ENCODE measurements at regions not wholly inside any gene's neighbourhood (a gene's known extent, or its start where the extent isn't known, plus 50 kb on each side); places are given as distances from the start of the nearest gene placed in this dataset.
A peak's percentile ranks its signal among the peaks of the same experiment; 100 is the strongest.

DNA sequence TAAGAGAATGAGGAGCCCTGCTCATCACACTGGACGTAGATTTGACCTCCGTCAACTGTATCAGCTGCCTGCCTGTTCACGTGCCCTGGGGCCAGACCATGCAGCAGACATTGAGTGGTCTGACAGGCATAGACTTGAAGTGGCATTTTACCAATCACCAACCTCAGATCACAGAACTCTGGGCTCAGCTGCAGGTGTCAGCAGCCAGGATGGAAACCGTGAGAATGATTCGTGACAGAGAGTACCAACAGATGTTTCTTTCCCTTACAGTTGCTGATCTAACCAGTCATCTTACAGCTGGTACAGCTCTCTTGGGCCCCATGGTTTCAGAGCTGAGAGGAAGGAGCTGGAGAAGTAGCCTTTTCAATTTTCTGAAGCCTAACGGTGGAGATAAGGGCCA is 148.9 kb downstream of the EN1 start:
- H3K9me3 ChIP-seq (ENCODE audit: control insufficient read depth, low read length) = no peaks in the 10 kb centered on the region
- no peak overlapping the region for H3K4me3 ChIP-seq (ENCODE audit: insufficient read depth in 1 of 2, low read depth in 1 of 2, low read length in 2 of 2)
- H3K18ac ChIP-seq (ENCODE audit: low read depth in 1 of 2, low read length in 2 of 2) = no peak overlapping the region
- no peak overlapping the region for H3K4me2 ChIP-seq (ENCODE audit: low read length, poor library complexity, severe bottlenecking)
- H2AFZ ChIP-seq (ENCODE audit: low read depth, low read length) = no peak overlapping the region
- no peak overlapping the region for H3K27ac ChIP-seq (ENCODE audit: low read length, poor library complexity, severe bottlenecking)
- no peak overlapping the region for H2BK12ac ChIP-seq (ENCODE audit: low read length in 2 of 2)
- 69% methylated on average over 5 of the region's 6 CpGs for WGBS
- H3K36me3 ChIP-seq (ENCODE audit: control insufficient read depth in 1 of 2, insufficient read depth in 2 of 2, low read depth in 1 of 2, low read length in 2 of 2) = no peaks in the 10 kb centered on the region
- no peak overlapping the region for H3K23ac ChIP-seq (ENCODE audit: low read length in 2 of 2)
- no peak overlapping the region for H2BK5ac ChIP-seq (ENCODE audit: low read depth, low read length, poor library complexity, severe bottlenecking)
- H4K8ac ChIP-seq (ENCODE audit: low read length) = no peak overlapping the region
- no peak overlapping the region for H3K4ac ChIP-seq (ENCODE audit: low read depth in 1 of 2, low read length in 2 of 2)
- DNase-seq = no peak
- H3K14ac ChIP-seq (ENCODE audit: low read length in 2 of 2) = no peak overlapping the region
- H2BK120ac ChIP-seq (ENCODE audit: low read depth, low read length) = no peak overlapping the region
- no peaks in the 10 kb centered on the region for H3K79me1 ChIP-seq (replicated peaks; ENCODE audit: low read length, poor library complexity, severe bottlenecking)
- H4K91ac ChIP-seq (ENCODE audit: low read length) = no peak overlapping the region
- no peaks in the 10 kb centered on the region for H3K27me3 ChIP-seq (ENCODE audit: control insufficient read depth in 1 of 2, insufficient read depth in 1 of 2, low read length in 2 of 2)
- no peaks in the 10 kb centered on the region for H3K4me1 ChIP-seq (ENCODE audit: control insufficient read depth, insufficient read depth, low read depth, low read length)
- no peak overlapping the region for H3K9ac ChIP-seq (ENCODE audit: low read length)
- H2AK5ac ChIP-seq (ENCODE audit: low read length, severe bottlenecking) = no peak overlapping the region
- no peak overlapping the region for H2BK15ac ChIP-seq (ENCODE audit: low read depth, poor library complexity, severe bottlenecking)

DNA sequence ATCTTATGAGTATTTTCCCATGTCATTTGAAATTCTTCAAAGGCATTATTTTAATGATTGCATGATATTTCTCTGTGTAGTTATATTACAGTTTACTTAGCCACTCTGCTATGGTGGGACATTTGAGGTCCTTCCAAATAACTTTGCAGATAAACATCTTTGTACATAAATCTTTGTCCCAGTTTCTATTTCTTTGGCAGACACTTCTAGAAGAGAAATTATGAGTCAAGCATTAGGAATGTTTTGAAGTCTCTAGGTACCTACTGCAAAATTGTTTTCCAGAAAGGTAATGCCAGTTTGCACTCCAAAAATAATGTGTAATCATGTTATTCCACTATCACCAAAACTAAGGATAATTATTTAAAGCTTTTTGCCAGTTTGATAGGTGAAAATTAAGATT is 149.7 kb downstream of the EN1 start:
- no peak overlapping the region for H3K4me2 ChIP-seq (ENCODE audit: low read length, poor library complexity, severe bottlenecking)
- H3K23ac ChIP-seq (ENCODE audit: low read length in 2 of 2) = no peak overlapping the region
- H4K8ac ChIP-seq (ENCODE audit: low read length) = no peak overlapping the region
- H2BK120ac ChIP-seq (ENCODE audit: low read depth, low read length) = no peak overlapping the region
- H3K14ac ChIP-seq (ENCODE audit: low read length in 2 of 2) = no peak overlapping the region
- H2BK12ac ChIP-seq (ENCODE audit: low read length in 2 of 2) = no peak overlapping the region
- H3K4me3 ChIP-seq (ENCODE audit: insufficient read depth in 1 of 2, low read depth in 1 of 2, low read length in 2 of 2) = no peak overlapping the region
- H3K36me3 ChIP-seq (ENCODE audit: control insufficient read depth in 1 of 2, insufficient read depth in 2 of 2, low read depth in 1 of 2, low read length in 2 of 2) = no peaks in the 10 kb centered on the region
- H3K4ac ChIP-seq (ENCODE audit: low read depth in 1 of 2, low read length in 2 of 2) = no peak overlapping the region
- H3K79me1 ChIP-seq (replicated peaks; ENCODE audit: low read length, poor library complexity, severe bottlenecking) = no peaks in the 10 kb centered on the region
- DNase-seq = no peak
- H3K4me1 ChIP-seq (ENCODE audit: control insufficient read depth, insufficient read depth, low read depth, low read length) = no peaks in the 10 kb centered on the region
- H4K91ac ChIP-seq (ENCODE audit: low read length) = no peak overlapping the region
- no peaks in the 10 kb centered on the region for H3K27me3 ChIP-seq (ENCODE audit: control insufficient read depth in 1 of 2, insufficient read depth in 1 of 2, low read length in 2 of 2)
- no peak overlapping the region for H3K9ac ChIP-seq (ENCODE audit: low read length)
- H2BK5ac ChIP-seq (ENCODE audit: low read depth, low read length, poor library complexity, severe bottlenecking) = no peak overlapping the region
- no peak overlapping the region for H2AK5ac ChIP-seq (ENCODE audit: low read length, severe bottlenecking)
- no peak overlapping the region for H3K18ac ChIP-seq (ENCODE audit: low read depth in 1 of 2, low read length in 2 of 2)
- H2BK15ac ChIP-seq (ENCODE audit: low read depth, poor library complexity, severe bottlenecking) = no peak overlapping the region
- H3K27ac ChIP-seq (ENCODE audit: low read length, poor library complexity, severe bottlenecking) = no peak overlapping the region
- no peak overlapping the region for H2AFZ ChIP-seq (ENCODE audit: low read depth, low read length)
- H3K9me3 ChIP-seq (ENCODE audit: control insufficient read depth, low read length) = peaks cover 3% of the 10 kb centered on the region

DNA sequence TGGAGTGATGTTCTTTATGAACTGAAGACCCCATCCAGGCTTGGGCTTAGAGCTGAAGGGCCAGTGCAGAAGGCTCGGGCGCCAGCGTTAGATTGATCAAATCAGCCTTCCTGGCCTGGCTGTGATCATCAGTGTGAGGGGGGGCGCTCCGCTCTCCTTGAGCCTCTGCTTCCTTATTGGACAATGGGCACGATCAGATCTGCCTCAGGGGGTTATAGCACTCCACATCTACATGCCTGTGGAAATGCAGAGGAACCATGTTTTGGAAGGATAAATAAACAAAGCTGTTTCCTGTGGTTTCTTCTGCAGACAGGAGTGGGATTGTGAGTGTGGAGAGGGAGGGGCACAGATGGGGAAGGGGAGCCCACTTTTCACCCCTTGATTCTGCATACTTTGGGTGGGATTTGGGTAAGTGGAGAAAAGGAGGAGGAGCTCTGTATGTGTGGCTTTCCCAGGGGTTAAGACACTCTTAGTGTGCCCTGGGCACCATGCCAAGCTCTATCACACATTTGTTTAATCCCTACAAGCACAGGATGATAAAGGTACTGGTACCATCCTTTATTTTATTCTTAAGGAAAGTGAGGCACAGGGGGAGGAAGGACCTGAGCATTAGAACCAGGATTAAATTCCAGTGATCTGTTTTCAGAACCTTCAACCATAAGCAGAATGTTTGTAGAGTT is 150.5 kb downstream of the EN1 start:
- H2BK5ac ChIP-seq (ENCODE audit: low read depth, low read length, poor library complexity, severe bottlenecking) = no peak overlapping the region
- no peaks in the 10 kb centered on the region for H3K36me3 ChIP-seq (ENCODE audit: control insufficient read depth in 1 of 2, insufficient read depth in 2 of 2, low read depth in 1 of 2, low read length in 2 of 2)
- no peak overlapping the region for H2BK15ac ChIP-seq (ENCODE audit: low read depth, poor library complexity, severe bottlenecking)
- H3K27ac ChIP-seq (ENCODE audit: low read length, poor library complexity, severe bottlenecking) = no peak overlapping the region
- H3K27me3 ChIP-seq (ENCODE audit: control insufficient read depth in 1 of 2, insufficient read depth in 1 of 2, low read length in 2 of 2) = no peaks in the 10 kb centered on the region
- no peak for DNase-seq
- H4K8ac ChIP-seq (ENCODE audit: low read length) = no peak overlapping the region
- no peak overlapping the region for H3K4ac ChIP-seq (ENCODE audit: low read depth in 1 of 2, low read length in 2 of 2)
- H3K4me1 ChIP-seq (ENCODE audit: control insufficient read depth, insufficient read depth, low read depth, low read length) = no peaks in the 10 kb centered on the region
- H3K23ac ChIP-seq (ENCODE audit: low read length in 2 of 2) = no peak overlapping the region
- H3K4me2 ChIP-seq (ENCODE audit: low read length, poor library complexity, severe bottlenecking) = no peak overlapping the region
- H3K9ac ChIP-seq (ENCODE audit: low read length) = no peak overlapping the region
- no peak overlapping the region for H2AK5ac ChIP-seq (ENCODE audit: low read length, severe bottlenecking)
- no peak overlapping the region for H3K18ac ChIP-seq (ENCODE audit: low read depth in 1 of 2, low read length in 2 of 2)
- H2BK12ac ChIP-seq (ENCODE audit: low read length in 2 of 2) = no peak overlapping the region
- H2BK120ac ChIP-seq (ENCODE audit: low read depth, low read length) = no peak overlapping the region
- no peak overlapping the region for H2AFZ ChIP-seq (ENCODE audit: low read depth, low read length)
- H3K9me3 ChIP-seq (ENCODE audit: control insufficient read depth, low read length) = peaks cover 11% of the 10 kb centered on the region
- no peak overlapping the region for H4K91ac ChIP-seq (ENCODE audit: low read length)
- H3K14ac ChIP-seq (ENCODE audit: low read length in 2 of 2) = no peak overlapping the region
- H3K79me1 ChIP-seq (replicated peaks; ENCODE audit: low read length, poor library complexity, severe bottlenecking) = no peaks in the 10 kb centered on the region
- H3K4me3 ChIP-seq (ENCODE audit: insufficient read depth in 1 of 2, low read depth in 1 of 2, low read length in 2 of 2) = no peak overlapping the region
- WGBS = 65% methylated on average over 6 of the region's 6 CpGs

DNA sequence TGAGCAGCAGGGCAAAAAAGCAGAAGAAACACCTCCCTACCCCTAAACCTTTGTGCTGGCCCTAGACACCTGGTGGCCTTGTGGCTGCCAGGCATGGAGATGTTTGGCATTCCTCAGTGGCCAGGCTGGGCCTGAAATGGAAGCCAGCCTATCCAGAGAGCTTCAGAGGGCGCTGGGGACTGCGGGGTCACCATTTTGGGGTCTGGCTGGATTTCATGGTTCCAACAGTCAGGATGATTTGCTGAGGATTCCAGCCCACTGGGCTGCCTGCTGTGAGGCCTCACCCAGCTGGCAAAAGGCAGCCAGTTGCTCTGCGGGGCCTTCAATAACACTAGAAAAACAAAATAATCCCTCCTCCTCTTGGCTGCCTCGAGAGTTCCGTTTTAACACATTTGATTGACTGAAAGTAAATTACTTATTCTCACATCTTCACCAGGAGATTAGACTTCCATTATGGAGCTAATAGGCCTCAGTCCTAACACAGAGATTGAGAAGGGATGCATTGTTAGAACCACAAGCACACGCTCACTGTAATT is 154.1 kb downstream of the EN1 start:
- no peak overlapping the region for H2BK12ac ChIP-seq (ENCODE audit: low read length in 2 of 2)
- no peak overlapping the region for H2BK120ac ChIP-seq (ENCODE audit: low read depth, low read length)
- 58% methylated on average over 5 of the region's 6 CpGs for WGBS

More for the DNA sequence above, 154.1 kb downstream of the EN1 start:
- no peak overlapping the region for H3K4ac ChIP-seq (ENCODE audit: low read depth in 1 of 2, low read length in 2 of 2)
- no peaks in the 10 kb centered on the region for H3K27me3 ChIP-seq (ENCODE audit: control insufficient read depth in 1 of 2, insufficient read depth in 1 of 2, low read length in 2 of 2)
- no peak overlapping the region for H4K91ac ChIP-seq (ENCODE audit: low read length)
- no peak for DNase-seq
- H3K9me3 ChIP-seq (ENCODE audit: control insufficient read depth, low read length) = peaks cover 34% of the 10 kb centered on the region
- H3K27ac ChIP-seq (ENCODE audit: low read length, poor library complexity, severe bottlenecking) = no peak overlapping the region
- no peak overlapping the region for H4K8ac ChIP-seq (ENCODE audit: low read length)
- no peaks in the 10 kb centered on the region for H3K4me1 ChIP-seq (ENCODE audit: control insufficient read depth, insufficient read depth, low read depth, low read length)
- no peak overlapping the region for H3K4me2 ChIP-seq (ENCODE audit: low read length, poor library complexity, severe bottlenecking)
- no peak overlapping the region for H2BK15ac ChIP-seq (ENCODE audit: low read depth, poor library complexity, severe bottlenecking)
- no peak overlapping the region for H3K18ac ChIP-seq (ENCODE audit: low read depth in 1 of 2, low read length in 2 of 2)
- H3K9ac ChIP-seq (ENCODE audit: low read length) = no peak overlapping the region
- H2AFZ ChIP-seq (ENCODE audit: low read depth, low read length) = no peak overlapping the region
- H3K79me1 ChIP-seq (replicated peaks; ENCODE audit: low read length, poor library complexity, severe bottlenecking) = no peaks in the 10 kb centered on the region
- H2BK5ac ChIP-seq (ENCODE audit: low read depth, low read length, poor library complexity, severe bottlenecking) = no peak overlapping the region
- no peak overlapping the region for H3K14ac ChIP-seq (ENCODE audit: low read length in 2 of 2)
- no peaks in the 10 kb centered on the region for H3K36me3 ChIP-seq (ENCODE audit: control insufficient read depth in 1 of 2, insufficient read depth in 2 of 2, low read depth in 1 of 2, low read length in 2 of 2)
- peak overlapping the region in 1 of 2 experiments; percentile 11 for H3K4me3 ChIP-seq (ENCODE audit: insufficient read depth in 1 of 2, low read depth in 1 of 2, low read length in 2 of 2)
- no peak overlapping the region for H2AK5ac ChIP-seq (ENCODE audit: low read length, severe bottlenecking)
- H3K23ac ChIP-seq (ENCODE audit: low read length in 2 of 2) = no peak overlapping the region
